Heart right ventricle (tissue), 16 donors: ENCODE measurements at regions not wholly inside any gene's neighbourhood (a gene's known extent, or its start where the extent isn't known, plus 50 kb on each side); places are given as distances from the start of the nearest gene placed in this dataset.
A peak's percentile ranks its signal among the peaks of the same experiment; 100 is the strongest.

Source experiments
- ATAC-seq, 8 donors: fragments of 200-7000 bp; cut with Tn5 transposase; one replicate each; pipeline ENCODE4 v1.9.1; 2020; ENCODE audit warnings: mild to moderate bottlenecking in 8 of 8, moderate library complexity in 8 of 8, moderate number of reproducible peaks in 1 of 8
- DNase-seq, 2 donors: peaks; one replicate each; pipeline ENCODE4 v3.0.0-alpha.2; 2020
- H3K27ac ChIP-seq, 10 donors: fragments of 200-600 bp; sonication (generic) in 2 of 10; one replicate each; pipeline versions ENCODE4 v1.5.0 to v1.8.0; 2020 to 2022; ENCODE audit warnings: mild to moderate bottlenecking in 3 of 10
- H3K27me3 ChIP-seq, 7 donors: fragments of 200-600 bp; one replicate each; pipeline ENCODE4 v1.8.0; 2021 to 2022; ENCODE audit warnings: mild to moderate bottlenecking in 2 of 7
- H3K36me3 ChIP-seq, 9 donors: fragments of 200-600 bp; sonication (generic) in 1 of 9; one replicate each; pipeline versions ENCODE4 v1.5.0 to v1.8.0; 2020 to 2022; ENCODE audit warnings: mild to moderate bottlenecking in 2 of 9
- H3K4me1 ChIP-seq, 9 donors: fragments of 200-600 bp; sonication (generic) in 1 of 9; one replicate each; pipeline versions ENCODE4 v1.5.0 to v1.8.0; 2020 to 2022; ENCODE audit warnings: mild to moderate bottlenecking in 4 of 9
- H3K4me3 ChIP-seq, 10 donors: fragments of 200-600 bp; sonication (generic) in 2 of 10; one replicate each; pipeline versions ENCODE4 v1.5.0 to v1.8.0; 2020 to 2022; ENCODE audit warnings: mild to moderate bottlenecking in 7 of 10, moderate library complexity in 2 of 10
- H3K9me3 ChIP-seq, 11 donors: fragments of 200-600 bp in 10 of 11; sonication (generic) in 2 of 11; one replicate each; pipeline versions ENCODE4 v1.5.0 to v1.8.0; 2013 to 2022; ENCODE audit warnings: mild to moderate bottlenecking in 2 of 11, control low read depth in 1 of 11, moderate library complexity in 1 of 11
- WGBS, 2 donors: extraction: QIAGEN DNeasy Blood & Tissue Kit; methylation state at CpG; one replicate each; pipeline ENCODE4 v1.1.7; 2013; ENCODE audit warnings: inconsistent platforms in 1 of 2; 5-methylcytosine and 5-hydroxymethylcytosine counted together
- intact Hi-C, 10 donors: fragments of 100-400 bp; cut with DNase I; formaldehyde crosslinking; loops; one replicate each; pipeline versions ENCODE4 v1.11.1 to v1.14.2; 2022
- TF ChIP-seq, protein P1 (sequence below), 9 donors: fragments of 200-600 bp; sonication (generic) in 2 of 9; IDR thresholded peaks; one replicate each; pipeline versions ENCODE4 v1.5.0 to v1.8.0; 2021 to 2022; ENCODE audit warnings: antibody characterized with exemption in 9 of 9, mild to moderate bottlenecking in 5 of 9, moderate library complexity in 1 of 9
- donor health status: Arrhythmogenic right ventricular cardiomyopathy.
- donor health status: ischemic (EF 13 %, LVEDD 7.1; RV severe dilation, severe dysfunction).
- donor health status: healthy with polysubstance abuse.
- donor health status: DM: no; HTN: yes; CAD: no.
- donor health status: DM: no; HTN: no; CAD: no.
- donor health status: ischemic (EF 25% LVEDD 6.9; RV normal size, moderate dysfunction).
- donor health status: ischemic (EF 25% LVEDD 5.7; RV mildly dilated, moderate dysfunction).
- donor health status: healthy.
- donor health status: DM: yes; HTN: yes; CAD: no.
- donor health status: Ischemic cardiomyopathy.
- donor health status: ischemic (EF 35%, LVEDD 5.7; RV mildly dilated, moderate dysfunction).
- donor health status: nonischemic (EF 11% LVEDD 7.7; RV severe dilation, severe dysfunction).
- donor health status: DM: yes; HTN: yes; CAD: no.
- donor health status: PGD.
- donor health status: ischemic (EF 29% LVEDD 5.4; RV normal size, mild dysfunction).
- donor health status: nonischemic (EF 23%, LVEDD 6.1; RV moderate dilation, normal function).

DNA sequence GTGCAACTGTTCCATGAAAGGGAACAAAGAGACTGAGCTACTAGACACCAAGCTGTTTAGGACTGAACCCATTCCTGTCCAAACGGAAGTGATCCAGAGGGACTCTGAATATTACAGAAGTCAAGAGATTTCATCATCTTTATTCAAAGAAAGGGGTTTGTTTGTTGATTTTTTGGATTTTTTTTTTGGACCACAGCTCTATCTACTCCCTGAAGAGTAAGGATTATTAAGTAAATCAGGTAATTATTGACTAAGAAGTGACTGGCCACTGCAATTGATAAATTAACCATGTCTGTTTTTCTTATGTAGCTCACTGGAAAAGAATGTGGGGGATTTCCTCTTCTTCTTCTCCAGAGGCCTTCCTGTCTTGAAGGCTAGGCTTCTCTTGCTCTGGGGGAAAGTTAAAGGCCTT, 146.6 kb upstream of the TPM1 start:
- TF ChIP-seq, protein P1, sequence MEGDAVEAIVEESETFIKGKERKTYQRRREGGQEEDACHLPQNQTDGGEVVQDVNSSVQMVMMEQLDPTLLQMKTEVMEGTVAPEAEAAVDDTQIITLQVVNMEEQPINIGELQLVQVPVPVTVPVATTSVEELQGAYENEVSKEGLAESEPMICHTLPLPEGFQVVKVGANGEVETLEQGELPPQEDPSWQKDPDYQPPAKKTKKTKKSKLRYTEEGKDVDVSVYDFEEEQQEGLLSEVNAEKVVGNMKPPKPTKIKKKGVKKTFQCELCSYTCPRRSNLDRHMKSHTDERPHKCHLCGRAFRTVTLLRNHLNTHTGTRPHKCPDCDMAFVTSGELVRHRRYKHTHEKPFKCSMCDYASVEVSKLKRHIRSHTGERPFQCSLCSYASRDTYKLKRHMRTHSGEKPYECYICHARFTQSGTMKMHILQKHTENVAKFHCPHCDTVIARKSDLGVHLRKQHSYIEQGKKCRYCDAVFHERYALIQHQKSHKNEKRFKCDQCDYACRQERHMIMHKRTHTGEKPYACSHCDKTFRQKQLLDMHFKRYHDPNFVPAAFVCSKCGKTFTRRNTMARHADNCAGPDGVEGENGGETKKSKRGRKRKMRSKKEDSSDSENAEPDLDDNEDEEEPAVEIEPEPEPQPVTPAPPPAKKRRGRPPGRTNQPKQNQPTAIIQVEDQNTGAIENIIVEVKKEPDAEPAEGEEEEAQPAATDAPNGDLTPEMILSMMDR (IDR thresholded peaks at IDR 0.05) = no peak
- H3K9me3 ChIP-seq = no peaks in the 10 kb centered on the region
- WGBS, 2 donors = 52 to 57% methylated on average over 1 of the region's 1 CpG

DNA sequence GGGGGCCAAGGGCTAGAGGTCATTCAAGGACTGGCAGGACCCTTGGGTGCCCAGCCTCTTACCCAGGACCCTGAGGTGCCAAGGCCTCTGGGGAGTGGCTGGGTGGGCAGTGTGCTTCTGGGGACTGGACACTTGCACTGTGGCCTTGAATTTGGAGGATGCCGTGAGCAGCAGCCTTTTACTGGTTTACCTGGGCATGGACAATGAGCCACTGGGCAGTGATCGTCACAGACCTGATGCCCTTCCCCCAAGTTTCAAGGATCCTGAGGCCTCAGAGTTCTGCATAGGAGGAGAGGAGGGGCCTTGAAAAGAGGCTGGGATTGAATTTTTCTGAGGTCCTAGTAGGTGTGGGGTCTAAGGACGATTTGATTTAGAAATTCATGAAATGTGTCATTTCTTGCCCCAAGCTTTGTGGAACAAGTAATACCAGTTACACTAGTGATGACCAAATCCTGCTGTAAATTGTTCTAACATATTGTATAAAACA, 146.1 kb upstream of the TPM1 start:
- DNase-seq (no peak), ATAC-seq (no peak)
- Histone ChIP-seq H3K4me1 (peaks cover 10 to 69% (median 54%) of the 10 kb centered on the region in 9 donors), H3K27me3 (no peaks in the 10 kb centered on the region), H3K4me3 (peak overlapping the region in 1 of 10 donors; percentile 21), H3K9me3 (no peaks in the 10 kb centered on the region), H3K36me3 (no peaks in the 10 kb centered on the region), H3K27ac (peak overlapping the region; percentile 66 to 93 (median 88))
- 91 to 92% methylated on average over 3 of the region's 3 CpGs for WGBS, 2 donors
- intact Hi-C loops = loop anchor here in 3 of 10 donors (5.0 kb wide), 2 partner anchors 106 to 146 kb away; partner anchors contain the start of gene TPM1 (in 2 of the 3)
- TF ChIP-seq, protein P1 (IDR thresholded peaks at IDR 0.05) = no peak

More for the DNA sequence above, 146.6 kb upstream of the TPM1 start:
- ATAC-seq = no peak
- intact Hi-C loops = loop anchor here in 3 of 10 donors (5.0 kb wide), 2 partner anchors 106 to 146 kb away; partner anchors contain the start of gene TPM1 (in 2 of the 3)
- no peak for DNase-seq
- Histone ChIP-seq H3K27ac (peak overlapping the region; percentile 66 to 93 (median 88)), H3K36me3 (no peaks in the 10 kb centered on the region), H3K4me1 (peaks cover 10 to 65% (median 51%) of the 10 kb centered on the region in 9 donors), H3K27me3 (no peaks in the 10 kb centered on the region), H3K4me3 (no peak overlapping the region)

DNA sequence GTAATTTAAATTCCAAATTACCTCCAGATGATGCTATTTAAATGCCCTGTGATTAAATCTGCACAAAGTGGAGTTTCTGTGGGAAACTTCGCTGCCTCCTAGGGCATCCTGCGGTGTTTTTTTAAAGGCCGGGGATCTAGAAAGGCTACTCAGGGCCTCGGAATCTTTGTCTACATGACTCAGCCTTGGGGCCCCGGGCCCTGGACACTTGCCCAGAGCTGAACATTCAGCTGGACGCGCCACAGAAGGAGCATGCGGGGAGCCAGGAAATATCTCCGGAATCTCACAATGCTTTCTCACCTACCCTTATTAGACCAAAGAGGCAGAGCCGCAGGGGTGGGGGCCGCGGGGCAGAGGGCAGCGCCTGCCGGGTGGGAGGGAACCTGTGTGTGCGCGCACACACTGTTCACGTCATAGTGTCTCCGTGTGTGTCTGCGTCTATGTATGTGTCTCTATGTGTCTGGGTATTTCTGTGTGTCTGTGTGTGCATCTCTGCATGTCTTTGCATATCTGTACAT, 145.5 kb upstream of the TPM1 start:
- peak overlapping the region; percentile 66 to 93 (median 88) for H3K27ac ChIP-seq
- 3 to 9% methylated on average over 19 of the region's 19 CpGs for WGBS, 2 donors
- H3K27me3 ChIP-seq = no peaks in the 10 kb centered on the region
- no peaks in the 10 kb centered on the region for H3K36me3 ChIP-seq
- DNase-seq (peak; percentile 89 to 93), ATAC-seq (peak; percentile 81 to 91 (median 86))
- intact Hi-C loops = loop anchor here in 3 of 10 donors (5.0 kb wide), 2 partner anchors 105 to 145 kb away; partner anchors contain the start of gene TPM1 (in 2 of the 3)
- H3K4me3 ChIP-seq = peak overlapping the region in 5 of 10 donors; percentile 5 to 21 (median 16)
- H3K4me1 ChIP-seq = peaks cover 10 to 75% (median 59%) of the 10 kb centered on the region in 9 donors
- TF ChIP-seq, protein P1 (IDR thresholded peaks at IDR 0.05) = no peak
- H3K9me3 ChIP-seq = no peaks in the 10 kb centered on the region

DNA sequence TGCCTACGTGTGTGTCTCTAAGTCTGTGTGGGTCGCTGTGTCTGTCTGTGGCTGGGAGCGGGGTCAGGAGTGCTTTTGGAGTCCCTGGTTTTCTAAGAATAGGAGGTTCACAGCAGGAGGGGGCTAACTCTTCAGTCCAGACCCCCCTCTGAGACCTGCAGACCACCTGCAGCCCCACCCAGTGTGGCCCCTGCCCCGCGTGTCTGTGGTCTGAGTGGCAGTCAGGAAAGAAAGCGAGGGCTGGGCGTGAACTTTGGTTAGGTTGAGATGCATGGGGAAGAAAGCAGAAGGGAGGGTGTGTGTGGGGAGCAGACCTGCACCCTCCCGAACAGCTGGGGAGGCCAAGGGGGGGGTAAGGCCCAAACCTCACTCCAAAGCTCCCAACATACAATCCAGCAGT, 144.9 kb upstream of the TPM1 start:
- TF ChIP-seq, protein P1 (IDR thresholded peaks at IDR 0.05) = no peak
- Histone ChIP-seq H3K36me3 (no peaks in the 10 kb centered on the region), H3K4me3 (peak overlapping the region in 4 of 10 donors; percentile 5 to 17 (median 13)), H3K27ac (peak overlapping the region; percentile 66 to 93 (median 88)), H3K9me3 (no peaks in the 10 kb centered on the region), H3K27me3 (no peaks in the 10 kb centered on the region), H3K4me1 (peaks cover 10 to 76% (median 59%) of the 10 kb centered on the region in 9 donors)
- intact Hi-C loops = loop anchor here in 4 of 10 donors (2.0 to 5.0 kb wide), 3 partner anchors 105 to 145 kb away; partner anchors contain the start of gene TPM1 (in 2 of the 4)
- ATAC-seq = peak in 3 of 8 donors; percentile 6 to 29 (median 9)
- WGBS, 2 donors = 56 to 71% methylated on average over 8 of the region's 8 CpGs
- DNase-seq = no peak
